K562 (cell line): ENCODE measurements at regions not wholly inside any gene's neighbourhood (a gene's known extent, or its start where the extent isn't known, plus 50 kb on each side); places are given as distances from the start of the nearest gene placed in this dataset.
"Not testable (repeated sequence)": the region's sequence is repeated elsewhere in the genome, so short reads cannot be mapped to it uniquely, and the experiment has no call there.

ENCODE experiments used
- SAP30 ChIP-seq: fragments of 200-600 bp; sonication (generic); IDR thresholded peaks from 2 replicates; pipeline ENCODE4 v1.6.1; 2012; ENCODE audit warnings: borderline replicate concordance, low read depth, mild to moderate bottlenecking, moderate library complexity, low read length, control low read depth, inconsistent platforms; ENCODE audit not compliant: insufficient read depth, poor library complexity, severe bottlenecking
- SMC3 ChIP-seq: conservative IDR thresholded peaks from 2 replicates; pipeline ENCODE4 v1.6.1; 2011; ENCODE audit warnings: low read depth, low read length, improper control_type of control experiment; ENCODE audit not compliant: insufficient read depth
- ZNF766 ChIP-seq: fragments of 200-800 bp; sonication (Bioruptor generic); conservative IDR thresholded peaks from 2 replicates; pipeline ENCODE4 v1.6.1; 2016; ENCODE audit warnings: missing genetic modification characterization, missing compliant biosample characterization
- TF ChIP-seq, protein P1 (sequence below), 3 experiments: IDR thresholded peaks in 2 of 3; conservative IDR thresholded peaks in 1 of 3; 2 replicates each; pipeline ENCODE4 v1.5.1; 2011 to 2012; ENCODE audit warnings: low read length in 3 of 3, mild to moderate bottlenecking in 3 of 3, control low read depth in 2 of 3, improper control_type of control experiment in 1 of 3, inconsistent platforms in 1 of 3, low read depth in 1 of 3, mixed read lengths in 1 of 3, moderate library complexity in 1 of 3; ENCODE audit not compliant: insufficient read depth in 2 of 3

DNA sequence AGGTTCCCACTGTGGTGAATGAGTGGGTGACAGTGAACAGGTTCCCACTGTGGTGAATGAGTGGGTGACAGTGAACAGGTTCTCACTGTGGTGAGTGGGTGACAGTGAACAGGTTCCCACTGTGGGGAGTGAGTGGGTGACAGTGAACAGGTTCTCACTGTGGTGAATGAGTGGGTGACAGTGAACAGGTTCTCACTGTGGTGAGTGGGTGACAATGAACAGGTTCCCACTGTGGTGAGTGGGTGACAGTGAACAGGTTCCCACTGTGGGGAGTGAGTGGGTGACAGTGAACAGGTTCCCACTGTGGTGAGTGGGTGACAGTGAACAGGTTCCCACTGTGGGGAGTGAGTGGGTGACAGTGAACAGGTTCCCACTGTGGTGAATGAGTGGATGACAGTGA is 637.6 kb downstream of the UQCRFS1 start:
- not testable (repeated sequence) for TF ChIP-seq SMC3; ZNF766 (CRISPR knock-in tag); SAP30
- TF ChIP-seq, protein P1, sequence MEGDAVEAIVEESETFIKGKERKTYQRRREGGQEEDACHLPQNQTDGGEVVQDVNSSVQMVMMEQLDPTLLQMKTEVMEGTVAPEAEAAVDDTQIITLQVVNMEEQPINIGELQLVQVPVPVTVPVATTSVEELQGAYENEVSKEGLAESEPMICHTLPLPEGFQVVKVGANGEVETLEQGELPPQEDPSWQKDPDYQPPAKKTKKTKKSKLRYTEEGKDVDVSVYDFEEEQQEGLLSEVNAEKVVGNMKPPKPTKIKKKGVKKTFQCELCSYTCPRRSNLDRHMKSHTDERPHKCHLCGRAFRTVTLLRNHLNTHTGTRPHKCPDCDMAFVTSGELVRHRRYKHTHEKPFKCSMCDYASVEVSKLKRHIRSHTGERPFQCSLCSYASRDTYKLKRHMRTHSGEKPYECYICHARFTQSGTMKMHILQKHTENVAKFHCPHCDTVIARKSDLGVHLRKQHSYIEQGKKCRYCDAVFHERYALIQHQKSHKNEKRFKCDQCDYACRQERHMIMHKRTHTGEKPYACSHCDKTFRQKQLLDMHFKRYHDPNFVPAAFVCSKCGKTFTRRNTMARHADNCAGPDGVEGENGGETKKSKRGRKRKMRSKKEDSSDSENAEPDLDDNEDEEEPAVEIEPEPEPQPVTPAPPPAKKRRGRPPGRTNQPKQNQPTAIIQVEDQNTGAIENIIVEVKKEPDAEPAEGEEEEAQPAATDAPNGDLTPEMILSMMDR (IDR thresholded peaks at IDR 0.05 in 2 of 3, conservative IDR thresholded peaks at IDR 0.05 in 1 of 3; ENCODE audit: insufficient read depth in 2 of 3, low read depth in 1 of 3, low read length in 3 of 3): not testable (repeated sequence)
